Peyer's patch (tissue), 4 donors: ENCODE measurements at regions not wholly inside any gene's neighbourhood (a gene's known extent, or its start where the extent isn't known, plus 50 kb on each side); places are given as distances from the start of the nearest gene placed in this dataset.

Source experiments
- CTCF ChIP-seq, 6 experiments: fragments of 450-650 bp in 4 of 6; fragments of 200-600 bp in 2 of 6; sonication (generic) in 1 of 6; IDR thresholded peaks; one replicate each; pipeline ENCODE4 v1.5.1; 2017 to 2019; ENCODE audit warnings: antibody characterized with exemption in 6 of 6, mild to moderate bottlenecking in 3 of 6, moderate library complexity in 1 of 6
- POLR2A ChIP-seq, 2 donors: fragments of 450-650 bp; IDR thresholded peaks; one replicate each; pipeline ENCODE4 v1.5.1; 2017; ENCODE audit warnings: antibody characterized with exemption in 2 of 2, mild to moderate bottlenecking in 2 of 2, moderate library complexity in 2 of 2

- TF ChIP-seq CTCF (IDR thresholded peaks at IDR 0.05) (no peak), POLR2A (IDR thresholded peaks at IDR 0.05) (no peak)
Observed at GRCh38 chr12:22971701-22972191, 346.8 kb downstream of the ETNK1 start.
